ENCODE measurements at regions not wholly inside any gene's neighbourhood (a gene's known extent, or its start where the extent isn't known, plus 50 kb on each side); places are given as distances from the start of the nearest gene placed in this dataset.

DNA sequence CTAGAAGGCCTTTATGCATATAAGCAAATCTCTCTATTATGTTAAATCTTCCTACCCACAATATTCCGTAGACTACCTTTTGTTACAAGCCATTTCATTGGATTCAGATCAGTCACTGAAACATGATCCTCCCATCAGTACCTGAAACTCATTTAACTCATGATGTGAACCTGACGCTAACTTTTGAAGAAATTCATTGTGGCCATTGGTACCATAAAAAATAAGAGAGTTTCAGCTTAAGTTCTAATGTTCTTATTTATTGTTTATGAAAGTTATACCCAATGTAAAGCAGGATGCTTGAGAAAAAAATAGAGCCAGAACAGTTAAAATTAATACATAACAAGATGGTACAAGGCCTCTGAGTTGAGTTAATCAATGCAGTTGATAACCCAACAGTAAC, 439.6 kb downstream of the KCNJ2 start:
- H3K36me3 ChIP-seq: no peaks in the 10 kb centered on the region
- H3K4me3 ChIP-seq (ENCODE audit: low read depth in 1 of 2, low read length in 1 of 2): no peak overlapping the region
- TF ChIP-seq, protein P1, sequence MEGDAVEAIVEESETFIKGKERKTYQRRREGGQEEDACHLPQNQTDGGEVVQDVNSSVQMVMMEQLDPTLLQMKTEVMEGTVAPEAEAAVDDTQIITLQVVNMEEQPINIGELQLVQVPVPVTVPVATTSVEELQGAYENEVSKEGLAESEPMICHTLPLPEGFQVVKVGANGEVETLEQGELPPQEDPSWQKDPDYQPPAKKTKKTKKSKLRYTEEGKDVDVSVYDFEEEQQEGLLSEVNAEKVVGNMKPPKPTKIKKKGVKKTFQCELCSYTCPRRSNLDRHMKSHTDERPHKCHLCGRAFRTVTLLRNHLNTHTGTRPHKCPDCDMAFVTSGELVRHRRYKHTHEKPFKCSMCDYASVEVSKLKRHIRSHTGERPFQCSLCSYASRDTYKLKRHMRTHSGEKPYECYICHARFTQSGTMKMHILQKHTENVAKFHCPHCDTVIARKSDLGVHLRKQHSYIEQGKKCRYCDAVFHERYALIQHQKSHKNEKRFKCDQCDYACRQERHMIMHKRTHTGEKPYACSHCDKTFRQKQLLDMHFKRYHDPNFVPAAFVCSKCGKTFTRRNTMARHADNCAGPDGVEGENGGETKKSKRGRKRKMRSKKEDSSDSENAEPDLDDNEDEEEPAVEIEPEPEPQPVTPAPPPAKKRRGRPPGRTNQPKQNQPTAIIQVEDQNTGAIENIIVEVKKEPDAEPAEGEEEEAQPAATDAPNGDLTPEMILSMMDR (IDR thresholded peaks at IDR 0.05): no peak
- H3K9me3 ChIP-seq: no peaks in the 10 kb centered on the region
- no peaks in the 10 kb centered on the region for H3K27me3 ChIP-seq
- no peak overlapping the region for H3K27ac ChIP-seq
- no peaks in the 10 kb centered on the region for H3K4me1 ChIP-seq (ENCODE audit: control insufficient read depth in 1 of 2, insufficient read depth in 1 of 2, low read depth in 1 of 2, low read length in 1 of 2)

DNA sequence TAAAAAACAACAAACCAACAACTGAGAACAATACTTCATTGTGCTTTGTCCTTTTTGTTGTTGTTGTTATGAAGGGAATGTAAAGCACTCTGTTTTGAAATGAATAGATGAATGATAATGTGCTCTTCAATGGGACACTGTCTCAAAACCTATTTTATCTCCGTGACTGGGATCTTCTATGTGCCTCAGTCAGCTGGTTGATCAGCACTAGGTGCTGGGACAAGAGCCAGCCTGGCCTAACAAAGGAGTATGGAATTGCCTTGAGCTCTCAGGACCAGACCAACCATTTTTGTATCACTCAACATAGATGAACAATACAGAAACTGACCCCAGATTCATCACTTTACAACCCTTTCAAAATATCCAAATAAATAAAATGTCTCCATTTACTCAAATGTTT, 440.2 kb downstream of the KCNJ2 start:
- TF ChIP-seq, protein P1 (IDR thresholded peaks at IDR 0.05): no peak
- Histone ChIP-seq H3K4me3 (ENCODE audit: low read depth in 1 of 2, low read length in 1 of 2) (no peak overlapping the region), H3K9me3 (no peaks in the 10 kb centered on the region), H3K27ac (no peak overlapping the region), H3K36me3 (no peaks in the 10 kb centered on the region), H3K4me1 (ENCODE audit: control insufficient read depth in 1 of 2, insufficient read depth in 1 of 2, low read depth in 1 of 2, low read length in 1 of 2) (no peaks in the 10 kb centered on the region), H3K27me3 (no peaks in the 10 kb centered on the region)

- Histone ChIP-seq H3K4me1 (ENCODE audit: control insufficient read depth in 1 of 2, insufficient read depth in 1 of 2, low read depth in 1 of 2, low read length in 1 of 2) (no peaks in the 10 kb centered on the region), H3K4me3 (ENCODE audit: low read depth in 1 of 2, low read length in 1 of 2) (no peak overlapping the region), H3K27me3 (no peaks in the 10 kb centered on the region), H3K36me3 (no peaks in the 10 kb centered on the region), H3K27ac (no peak overlapping the region), H3K9me3 (no peaks in the 10 kb centered on the region)
- TF ChIP-seq, protein P1 (IDR thresholded peaks at IDR 0.05): no peak
Observed at GRCh38 chr17:70610161-70610560, 440.8 kb downstream of the KCNJ2 start.

- no peak overlapping the region for H3K27ac ChIP-seq
- H3K27me3 ChIP-seq: no peaks in the 10 kb centered on the region
- no peaks in the 10 kb centered on the region for H3K4me1 ChIP-seq (ENCODE audit: control insufficient read depth in 1 of 2, insufficient read depth in 1 of 2, low read depth in 1 of 2, low read length in 1 of 2)
- H3K4me3 ChIP-seq (ENCODE audit: low read depth in 1 of 2, low read length in 1 of 2): no peak overlapping the region
- no peaks in the 10 kb centered on the region for H3K9me3 ChIP-seq
- no peaks in the 10 kb centered on the region for H3K36me3 ChIP-seq
- TF ChIP-seq, protein P1 (IDR thresholded peaks at IDR 0.05): no peak
Observed at GRCh38 chr17:70613681-70614080, 444.3 kb downstream of the KCNJ2 start.

- H3K4me3 ChIP-seq (ENCODE audit: low read depth in 1 of 2, low read length in 1 of 2): no peak overlapping the region
- H3K27ac ChIP-seq: no peak overlapping the region
- no peaks in the 10 kb centered on the region for H3K4me1 ChIP-seq (ENCODE audit: control insufficient read depth in 1 of 2, insufficient read depth in 1 of 2, low read depth in 1 of 2, low read length in 1 of 2)
- TF ChIP-seq, protein P1 (IDR thresholded peaks at IDR 0.05): no peak
- H3K36me3 ChIP-seq: no peaks in the 10 kb centered on the region
- no peaks in the 10 kb centered on the region for H3K9me3 ChIP-seq
- H3K27me3 ChIP-seq: no peaks in the 10 kb centered on the region
Observed at GRCh38 chr17:70615831-70616230, 446.5 kb downstream of the KCNJ2 start.

DNA sequence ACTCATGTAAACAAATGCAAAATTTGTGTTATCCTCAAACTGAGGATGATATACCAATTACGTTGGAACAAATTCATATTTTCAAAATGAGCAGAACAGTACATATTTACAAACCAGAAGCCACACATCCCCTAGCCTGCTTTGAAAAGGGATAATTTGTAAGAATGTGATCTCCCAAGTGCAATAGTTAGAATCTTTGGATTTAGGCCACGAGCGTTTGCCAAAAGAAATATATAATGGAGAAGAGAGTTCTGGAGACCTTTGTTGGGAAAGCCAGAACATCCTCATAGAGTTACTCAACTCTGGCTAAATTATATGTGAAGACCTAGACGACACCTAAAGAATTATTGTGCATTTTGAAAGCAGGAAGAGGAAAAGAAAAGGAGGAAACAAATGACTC, 449.3 kb downstream of the KCNJ2 start:
- no peak overlapping the region for H3K4me3 ChIP-seq (ENCODE audit: low read depth in 1 of 2, low read length in 1 of 2)
- H3K27me3 ChIP-seq: no peaks in the 10 kb centered on the region
- no peak overlapping the region for H3K27ac ChIP-seq

More for the DNA sequence above, 449.3 kb downstream of the KCNJ2 start:
- H3K4me1 ChIP-seq (ENCODE audit: control insufficient read depth in 1 of 2, insufficient read depth in 1 of 2, low read depth in 1 of 2, low read length in 1 of 2): peaks cover 10 to 15% of the 10 kb centered on the region in 2 experiments
- H3K36me3 ChIP-seq: no peaks in the 10 kb centered on the region
- TF ChIP-seq, protein P1 (IDR thresholded peaks at IDR 0.05): no peak
- H3K9me3 ChIP-seq: no peaks in the 10 kb centered on the region
